GM10266 (cell line): ENCODE measurements at regions not wholly inside any gene's neighbourhood (a gene's known extent, or its start where the extent isn't known, plus 50 kb on each side); places are given as distances from the start of the nearest gene placed in this dataset.
"Not testable (repeated sequence)": the region's sequence is repeated elsewhere in the genome, so short reads cannot be mapped to it uniquely, and the experiment has no call there.

Source experiments
- DNase-seq: peaks from one replicate; pipeline ENCODE4 v3.0.0; 2012; ENCODE audit errors: extremely low spot score
- CTCF ChIP-seq: IDR thresholded peaks from 2 replicates; pipeline ENCODE4 v1.5.1; 2012; ENCODE audit warnings: mild to moderate bottlenecking, low read depth; ENCODE audit not compliant: control insufficient read depth, insufficient read depth; ENCODE audit errors: missing control alignments

GRCh38 chr1:82788038-82788437, 987.3 kb downstream of the ADGRL2 start:
- TF ChIP-seq CTCF, result no peak
- DNase-seq, result no peak

GRCh38 chr1:82786883-82787282, 986.1 kb downstream of the ADGRL2 start:
- DNase-seq, result no peak
- no peak for TF ChIP-seq CTCF

GRCh38 chr1:82785268-82785790, 984.6 kb downstream of the ADGRL2 start:
- DNase-seq, result no peak
- no peak for TF ChIP-seq CTCF

- TF ChIP-seq CTCF, result no peak
- no peak for DNase-seq
Observed at GRCh38 chr1:82783044-82783443, 982.3 kb downstream of the ADGRL2 start.

- no peak for TF ChIP-seq CTCF
Observed at GRCh38 chr1:82782599-82782998, 981.9 kb downstream of the ADGRL2 start.

GRCh38 chr1:82778612-82779011, 977.9 kb downstream of the ADGRL2 start:
- no peak for DNase-seq

More at GRCh38 chr1:82782599-82782998, 981.9 kb downstream of the ADGRL2 start:
- DNase-seq, result no peak

GRCh38 chr1:82777240-82777639, 976.5 kb downstream of the ADGRL2 start:
- no peak for DNase-seq

More at GRCh38 chr1:82778612-82779011, 977.9 kb downstream of the ADGRL2 start:
- TF ChIP-seq CTCF, result no peak

GRCh38 chr1:82776730-82777129, 976.0 kb downstream of the ADGRL2 start:
- not testable (repeated sequence) for DNase-seq

More at GRCh38 chr1:82777240-82777639, 976.5 kb downstream of the ADGRL2 start:
- TF ChIP-seq CTCF, result no peak
